Thoracic aorta (tissue), 2 donors: ENCODE measurements at regions not wholly inside any gene's neighbourhood (a gene's known extent, or its start where the extent isn't known, plus 50 kb on each side); places are given as distances from the start of the nearest gene placed in this dataset.

Experiments
- ATAC-seq: fragments of 150-250 bp; one replicate; pipeline ENCODE4 v1.8.0; 2017; ENCODE audit warnings: low read depth; ENCODE audit not compliant: insufficient number of reproducible peaks, low FRiP score
- DNase-seq: peaks from one replicate; pipeline ENCODE4 v3.0.0-alpha.2; 2020; ENCODE audit warnings: low spot score
- H3K27ac ChIP-seq, 2 donors: fragments of 200-600 bp; sonication (generic); 1 replicate in 1 of 2; 2 replicates in 1 of 2; pipeline ENCODE4 v1.5.1; 2016; ENCODE audit warnings: mild to moderate bottlenecking in 2 of 2, moderate library complexity in 2 of 2
- H3K27me3 ChIP-seq: fragments of 200-600 bp; sonication (generic); replicated peaks from 2 replicates; pipeline ENCODE4 v1.6.0; 2016; ENCODE audit warnings: mild to moderate bottlenecking; ENCODE audit not compliant: insufficient read depth
- H3K36me3 ChIP-seq: fragments of 200-600 bp; sonication (generic); one replicate; pipeline ENCODE4 v1.5.1; 2016
- H3K4me1 ChIP-seq, 2 donors: fragments of 200-600 bp; sonication (generic); 1 replicate in 1 of 2; 2 replicates in 1 of 2; pipeline versions ENCODE4 v1.5.1 to v1.6.0; 2016; ENCODE audit warnings: low read depth in 2 of 2, mild to moderate bottlenecking in 1 of 2; ENCODE audit not compliant: control insufficient read depth in 1 of 2
- H3K4me3 ChIP-seq: fragments of 200-600 bp; sonication (generic); 2 replicates; pipeline ENCODE4 v1.5.1; 2016; ENCODE audit warnings: mild to moderate bottlenecking
- H3K9me3 ChIP-seq: fragments of 200-600 bp; sonication (generic); 2 replicates; pipeline ENCODE4 v1.5.1; 2016
- CTCF ChIP-seq: fragments of 200-600 bp; sonication (generic); IDR thresholded peaks from one replicate; pipeline ENCODE4 v1.5.1; 2019; ENCODE audit warnings: antibody characterized with exemption

GRCh38 chrX:3257471-3257870, 89.0 kb downstream of the MXRA5 start:
- Histone ChIP-seq H3K27ac (no peak overlapping the region), H3K4me1 (no peaks in the 10 kb centered on the region), H3K27me3 (no peaks in the 10 kb centered on the region), H3K36me3 (no peaks in the 10 kb centered on the region), H3K4me3 (no peak overlapping the region), H3K9me3 (no peaks in the 10 kb centered on the region)
- no peak for TF ChIP-seq CTCF
- ATAC-seq (no peak), DNase-seq (no peak)

- H3K9me3 ChIP-seq = no peaks in the 10 kb centered on the region
- no peak for ATAC-seq
- H3K4me1 ChIP-seq = no peaks in the 10 kb centered on the region
- H3K27me3 ChIP-seq = no peaks in the 10 kb centered on the region
- no peak for TF ChIP-seq CTCF
- no peak overlapping the region for H3K4me3 ChIP-seq
- H3K36me3 ChIP-seq = no peaks in the 10 kb centered on the region
- no peak overlapping the region for H3K27ac ChIP-seq
- DNase-seq = no peak
Measured at GRCh38 chrX:3256868-3257267, 89.6 kb downstream of the MXRA5 start.

- TF ChIP-seq CTCF = no peak
Measured at GRCh38 chrX:3252744-3253143, 93.7 kb downstream of the MXRA5 start.

GRCh38 chrX:3250966-3251365, 95.5 kb downstream of the MXRA5 start:
- H3K4me3 ChIP-seq = no peak overlapping the region
- TF ChIP-seq CTCF = no peak
- H3K9me3 ChIP-seq = no peaks in the 10 kb centered on the region
- ATAC-seq = no peak
- H3K27ac ChIP-seq = no peak overlapping the region
- H3K4me1 ChIP-seq = no peaks in the 10 kb centered on the region
- H3K27me3 ChIP-seq = no peaks in the 10 kb centered on the region
- no peak for DNase-seq
- H3K36me3 ChIP-seq = no peaks in the 10 kb centered on the region

More at GRCh38 chrX:3252744-3253143, 93.7 kb downstream of the MXRA5 start:
- H3K36me3 ChIP-seq = no peaks in the 10 kb centered on the region
- DNase-seq (no peak), ATAC-seq (no peak)
- no peak overlapping the region for H3K4me3 ChIP-seq
- H3K27me3 ChIP-seq = no peaks in the 10 kb centered on the region
- H3K27ac ChIP-seq = no peak overlapping the region
- H3K4me1 ChIP-seq = no peaks in the 10 kb centered on the region
- H3K9me3 ChIP-seq = no peaks in the 10 kb centered on the region

GRCh38 chrX:3244955-3245354, 101.5 kb downstream of the MXRA5 start:
- no peaks in the 10 kb centered on the region for H3K4me1 ChIP-seq
- H3K9me3 ChIP-seq = no peaks in the 10 kb centered on the region
- H3K36me3 ChIP-seq = no peaks in the 10 kb centered on the region
- no peak for TF ChIP-seq CTCF
- DNase-seq (no peak), ATAC-seq (no peak)
- H3K27ac ChIP-seq = no peak overlapping the region
- H3K4me3 ChIP-seq = no peak overlapping the region
- H3K27me3 ChIP-seq = no peaks in the 10 kb centered on the region
